ENCODE measurements at regions not wholly inside any gene's neighbourhood (a gene's known extent, or its start where the extent isn't known, plus 50 kb on each side); places are given as distances from the start of the nearest gene placed in this dataset.

DNA sequence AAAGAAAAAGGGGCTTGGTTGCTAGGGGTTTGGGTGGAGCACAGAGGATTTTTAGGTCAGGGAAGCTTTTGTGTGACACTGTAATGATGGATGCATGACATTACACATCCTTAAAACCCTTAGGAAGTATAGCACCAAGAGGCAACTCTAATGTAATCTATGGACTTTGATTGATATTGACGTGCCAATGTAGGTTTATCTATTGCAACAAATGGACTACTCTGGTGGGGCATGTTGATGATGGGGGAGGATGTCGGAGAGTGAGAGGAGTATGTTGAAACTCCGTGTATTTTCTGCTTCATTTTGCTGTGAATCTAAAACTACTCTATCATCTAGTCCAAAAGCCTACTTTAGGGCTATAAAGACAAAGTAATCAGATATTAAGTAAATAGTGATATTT is 72.3 kb upstream of the PAX6 start:
- Histone ChIP-seq H3K27ac (no peak overlapping the region), H3K9me3 (no peaks in the 10 kb centered on the region), H3K27me3 (peaks cover 5% of the 10 kb centered on the region), H3K4me1 (ENCODE audit: control insufficient read depth in 1 of 2, insufficient read depth in 1 of 2, low read depth in 1 of 2, low read length in 1 of 2) (no peaks in the 10 kb centered on the region), H3K36me3 (no peaks in the 10 kb centered on the region), H3K4me3 (ENCODE audit: low read depth in 1 of 2, low read length in 1 of 2) (no peak overlapping the region)
- TF ChIP-seq, protein P1, sequence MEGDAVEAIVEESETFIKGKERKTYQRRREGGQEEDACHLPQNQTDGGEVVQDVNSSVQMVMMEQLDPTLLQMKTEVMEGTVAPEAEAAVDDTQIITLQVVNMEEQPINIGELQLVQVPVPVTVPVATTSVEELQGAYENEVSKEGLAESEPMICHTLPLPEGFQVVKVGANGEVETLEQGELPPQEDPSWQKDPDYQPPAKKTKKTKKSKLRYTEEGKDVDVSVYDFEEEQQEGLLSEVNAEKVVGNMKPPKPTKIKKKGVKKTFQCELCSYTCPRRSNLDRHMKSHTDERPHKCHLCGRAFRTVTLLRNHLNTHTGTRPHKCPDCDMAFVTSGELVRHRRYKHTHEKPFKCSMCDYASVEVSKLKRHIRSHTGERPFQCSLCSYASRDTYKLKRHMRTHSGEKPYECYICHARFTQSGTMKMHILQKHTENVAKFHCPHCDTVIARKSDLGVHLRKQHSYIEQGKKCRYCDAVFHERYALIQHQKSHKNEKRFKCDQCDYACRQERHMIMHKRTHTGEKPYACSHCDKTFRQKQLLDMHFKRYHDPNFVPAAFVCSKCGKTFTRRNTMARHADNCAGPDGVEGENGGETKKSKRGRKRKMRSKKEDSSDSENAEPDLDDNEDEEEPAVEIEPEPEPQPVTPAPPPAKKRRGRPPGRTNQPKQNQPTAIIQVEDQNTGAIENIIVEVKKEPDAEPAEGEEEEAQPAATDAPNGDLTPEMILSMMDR (IDR thresholded peaks at IDR 0.05): no peak

DNA sequence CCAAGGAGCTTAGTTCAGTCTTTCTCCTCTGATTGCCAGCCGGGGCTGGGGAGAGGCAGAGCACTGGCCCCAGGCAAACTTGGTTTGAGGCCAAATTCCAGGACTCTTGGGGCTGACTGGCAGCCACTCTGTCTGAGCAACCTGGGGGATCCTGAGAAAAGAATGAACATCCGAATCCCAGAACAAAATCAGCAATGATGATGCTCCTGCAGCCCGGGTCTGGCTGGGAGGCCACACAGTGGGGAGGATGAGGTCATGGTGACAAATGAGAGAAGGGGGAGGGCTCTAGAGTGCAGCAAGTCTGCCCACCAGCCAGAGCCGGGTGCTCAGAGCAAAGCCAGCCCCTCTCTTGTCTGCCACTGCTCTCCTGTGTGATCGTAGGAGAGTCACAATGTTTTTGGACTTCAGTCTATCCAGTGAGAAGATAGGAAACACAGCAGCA is 71.8 kb upstream of the PAX6 start:
- Histone ChIP-seq H3K4me3 (ENCODE audit: low read depth in 1 of 2, low read length in 1 of 2) (no peak overlapping the region), H3K36me3 (no peaks in the 10 kb centered on the region)

GRCh38 chr11:31881825-31882224 is 70.7 kb upstream of the PAX6 start:
- Histone ChIP-seq H3K4me3 (ENCODE audit: low read depth in 1 of 2, low read length in 1 of 2) (no peak overlapping the region), H3K27me3 (peaks cover 5% of the 10 kb centered on the region), H3K9me3 (no peaks in the 10 kb centered on the region), H3K4me1 (ENCODE audit: control insufficient read depth in 1 of 2, insufficient read depth in 1 of 2, low read depth in 1 of 2, low read length in 1 of 2) (no peaks in the 10 kb centered on the region), H3K36me3 (no peaks in the 10 kb centered on the region), H3K27ac (no peak overlapping the region)
- TF ChIP-seq, protein P1 (IDR thresholded peaks at IDR 0.05): no peak

More for the DNA sequence above, 71.8 kb upstream of the PAX6 start:
- H3K27me3 ChIP-seq: peaks cover 5% of the 10 kb centered on the region
- no peaks in the 10 kb centered on the region for H3K4me1 ChIP-seq (ENCODE audit: control insufficient read depth in 1 of 2, insufficient read depth in 1 of 2, low read depth in 1 of 2, low read length in 1 of 2)
- H3K9me3 ChIP-seq: no peaks in the 10 kb centered on the region
- TF ChIP-seq, protein P1 (IDR thresholded peaks at IDR 0.05): no peak
- no peak overlapping the region for H3K27ac ChIP-seq

DNA sequence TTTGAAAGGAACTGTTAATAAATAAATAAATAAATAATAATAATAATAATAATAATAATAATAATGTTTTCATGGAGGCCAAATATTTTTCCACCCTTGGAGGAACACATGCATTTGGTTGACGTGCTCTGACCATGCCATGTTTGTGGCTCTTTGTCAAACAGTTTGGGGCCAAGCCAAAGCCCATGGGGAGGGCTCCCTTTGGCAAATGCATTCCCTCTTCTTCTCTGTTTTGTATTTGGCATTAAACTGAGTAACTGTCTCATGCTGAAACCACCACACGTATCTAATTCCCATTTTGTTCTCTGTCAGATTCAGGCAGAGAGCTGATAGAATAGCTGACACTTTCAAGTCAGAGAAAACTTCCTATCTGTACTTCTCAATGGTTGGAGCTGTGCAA is 68.6 kb upstream of the PAX6 start:
- peaks cover 24% of the 10 kb centered on the region for H3K27me3 ChIP-seq
- H3K4me3 ChIP-seq (ENCODE audit: low read depth in 1 of 2, low read length in 1 of 2): no peak overlapping the region
- H3K27ac ChIP-seq: no peak overlapping the region
- TF ChIP-seq, protein P1 (IDR thresholded peaks at IDR 0.05): no peak
- no peaks in the 10 kb centered on the region for H3K9me3 ChIP-seq
- no peaks in the 10 kb centered on the region for H3K36me3 ChIP-seq
- no peaks in the 10 kb centered on the region for H3K4me1 ChIP-seq (ENCODE audit: control insufficient read depth in 1 of 2, insufficient read depth in 1 of 2, low read depth in 1 of 2, low read length in 1 of 2)

DNA sequence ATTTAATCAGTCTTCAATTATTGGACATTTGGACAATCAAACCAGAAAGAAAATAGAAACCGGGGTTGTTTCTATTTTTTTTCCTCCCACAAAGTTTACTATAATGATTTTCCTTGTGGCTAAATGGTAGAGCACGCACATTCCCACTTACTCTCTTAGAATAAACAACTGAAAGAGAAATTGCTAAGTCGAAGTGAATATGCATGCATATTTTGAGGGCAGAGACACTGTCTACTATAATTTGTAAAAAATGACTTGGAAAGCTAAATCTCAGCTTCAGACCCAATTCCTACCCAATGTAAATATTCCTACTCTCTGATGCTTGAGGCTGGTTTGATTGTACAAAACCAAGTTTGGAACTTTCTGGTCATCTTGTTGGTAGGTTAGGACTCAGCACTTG is 66.7 kb upstream of the PAX6 start:
- H3K27ac ChIP-seq: no peak overlapping the region
- no peak overlapping the region for H3K4me3 ChIP-seq (ENCODE audit: low read depth in 1 of 2, low read length in 1 of 2)
- H3K27me3 ChIP-seq: peaks cover 34% of the 10 kb centered on the region
- H3K9me3 ChIP-seq: no peaks in the 10 kb centered on the region
- no peaks in the 10 kb centered on the region for H3K36me3 ChIP-seq
- TF ChIP-seq, protein P1 (IDR thresholded peaks at IDR 0.05): no peak
- H3K4me1 ChIP-seq (ENCODE audit: control insufficient read depth in 1 of 2, insufficient read depth in 1 of 2, low read depth in 1 of 2, low read length in 1 of 2): no peaks in the 10 kb centered on the region

DNA sequence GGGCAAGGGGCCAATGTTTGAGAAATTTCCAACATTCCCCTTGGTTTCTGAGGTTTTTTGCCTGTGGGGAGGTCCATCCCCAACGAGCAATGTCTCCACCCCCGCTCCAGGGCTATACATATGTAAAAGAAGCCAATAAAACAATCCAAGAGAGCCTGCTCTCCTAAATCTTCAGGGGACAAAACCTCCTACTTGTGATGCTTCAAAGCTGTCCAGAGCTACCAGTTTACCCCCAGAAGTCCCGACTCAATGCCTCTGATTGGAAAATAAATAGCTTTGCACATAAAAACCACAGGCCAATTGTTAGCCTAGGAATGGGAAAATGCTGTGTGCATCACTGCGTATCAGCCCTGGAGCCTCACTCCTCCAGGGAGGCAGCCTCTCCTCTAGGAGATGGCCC is 66.0 kb upstream of the PAX6 start:
- Histone ChIP-seq H3K27me3 (peaks cover 38% of the 10 kb centered on the region), H3K36me3 (no peaks in the 10 kb centered on the region), H3K4me1 (ENCODE audit: control insufficient read depth in 1 of 2, insufficient read depth in 1 of 2, low read depth in 1 of 2, low read length in 1 of 2) (no peaks in the 10 kb centered on the region), H3K27ac (no peak overlapping the region), H3K4me3 (ENCODE audit: low read depth in 1 of 2, low read length in 1 of 2) (no peak overlapping the region), H3K9me3 (no peaks in the 10 kb centered on the region)
- TF ChIP-seq, protein P1 (IDR thresholded peaks at IDR 0.05): no peak

Measured in neutrophil (primary cell).